OCI-LY7 (cell line): ENCODE measurements at regions not wholly inside any gene's neighbourhood (a gene's known extent, or its start where the extent isn't known, plus 50 kb on each side); places are given as distances from the start of the nearest gene placed in this dataset.

Source experiments
- BruUV-seq: library from RNA; stranded (reverse); fragments of 400-500 nt; replicated peaks from 2 replicates; lab custom pipeline; 2021; lab: Mats Ljungman, UMichigan
- CTCF ChIA-PET: fragments of 300-600 bp; sonication (Branson Sonifier 250); formaldehyde crosslinking; loops from one replicate; lab custom pipeline; 2022; ENCODE audit warnings: antibody characterized with exemption; ENCODE audit not compliant: unreplicated experiment; lab: Charles Lee
- POLR2A ChIA-PET: fragments of 300-600 bp; sonication (Branson Sonifier 250); formaldehyde crosslinking; loops from one replicate; lab custom pipeline; 2022; ENCODE audit warnings: antibody characterized with exemption; lab: Charles Lee
- DNase-seq: peaks from one replicate; pipeline ENCODE4 v3.0.0-alpha.2; 2015; ENCODE audit warnings: low spot score
- H2AFZ ChIP-seq: fragments of 200-600 bp; sonication (generic), shearing (Covaris generic); 2 replicates; pipeline ENCODE4 v1.6.1; 2014; ENCODE audit warnings: mild to moderate bottlenecking, antibody characterized with exemption, low read length, moderate library complexity
- H3K27ac ChIP-seq: fragments of 200-600 bp; sonication (generic); 2 replicates; pipeline ENCODE4 v1.5.1; 2014; ENCODE audit warnings: mixed run types, low read depth, mild to moderate bottlenecking, moderate library complexity, low read length, inconsistent platforms; ENCODE audit not compliant: poor library complexity, severe bottlenecking
- H3K36me3 ChIP-seq: fragments of 200-600 bp; sonication (generic); 2 replicates; pipeline ENCODE4 v1.6.1; 2014; ENCODE audit warnings: mild to moderate bottlenecking, antibody characterized with exemption, low read length, moderate library complexity, mixed read lengths; ENCODE audit not compliant: insufficient read depth
- H3K4me1 ChIP-seq: fragments of 200-600 bp; sonication (generic); 2 replicates; pipeline ENCODE4 v1.5.1; 2014; ENCODE audit warnings: mild to moderate bottlenecking, low read length; ENCODE audit not compliant: insufficient read depth, poor library complexity, severe bottlenecking
- H3K4me2 ChIP-seq: fragments of 200-600 bp; sonication (generic); 2 replicates; pipeline ENCODE4 v1.6.1; 2014; ENCODE audit warnings: mild to moderate bottlenecking, low read length
- H3K4me3 ChIP-seq: fragments of 200-600 bp; sonication (generic); 2 replicates; pipeline ENCODE4 v1.5.1; 2014; ENCODE audit warnings: mild to moderate bottlenecking, low read depth, low read length; ENCODE audit not compliant: poor library complexity, severe bottlenecking
- H3K79me2 ChIP-seq: fragments of 200-600 bp; sonication (generic); 2 replicates; pipeline ENCODE4 v1.6.1; 2016; ENCODE audit warnings: low read depth, mild to moderate bottlenecking, low read length, moderate library complexity, mixed read lengths; ENCODE audit not compliant: insufficient read depth
- H3K9me2 ChIP-seq: fragments of 200-600 bp; sonication (generic); 2 replicates; pipeline ENCODE4 v1.6.1; 2016; ENCODE audit warnings: mild to moderate bottlenecking, low read length, mixed read lengths; ENCODE audit not compliant: insufficient read depth
- H3K9me3 ChIP-seq: fragments of 200-600 bp; sonication (generic); 2 replicates; pipeline ENCODE4 v1.6.1; 2014; ENCODE audit warnings: mild to moderate bottlenecking, mixed run types, low read length, mixed read lengths
- H4K20me1 ChIP-seq: fragments of 200-600 bp; sonication (generic); 2 replicates; pipeline ENCODE4 v1.6.1; 2014; ENCODE audit warnings: mild to moderate bottlenecking, antibody characterized with exemption, low read length, moderate library complexity, mixed read lengths; ENCODE audit not compliant: insufficient read depth
- EZH2phosphoT487 ChIP-seq: fragments of 200-600 bp; sonication (generic); IDR thresholded peaks from 2 replicates; pipeline ENCODE4 v1.6.1; 2018; ENCODE audit warnings: low read depth, borderline replicate concordance, mild to moderate bottlenecking, mixed run types, antibody characterized with exemption, low read length, moderate library complexity, mixed read lengths
- intact Hi-C: fragments of 100-400 bp; cut with micrococcal nuclease; formaldehyde crosslinking; loops from one replicate; pipeline ENCODE4 v1.10.0; 2022; ENCODE audit not compliant: unreplicated experiment
- TF ChIP-seq, protein P1 (sequence below): fragments of 200-600 bp; sonication (generic); conservative IDR thresholded peaks from 2 replicates; pipeline ENCODE4 v1.5.1; 2014; ENCODE audit warnings: mild to moderate bottlenecking, antibody characterized with exemption, low read length, moderate library complexity, mixed read lengths

- Histone ChIP-seq H4K20me1 (no peaks in the 10 kb centered on the region), H3K36me3 (no peaks in the 10 kb centered on the region), H3K9me3 (no peaks in the 10 kb centered on the region), H3K4me1 (no peaks in the 10 kb centered on the region), H3K27ac (no peak overlapping the region), H2AFZ (no peak overlapping the region), H3K9me2 (no peaks in the 10 kb centered on the region), H3K4me3 (no peak overlapping the region), H3K4me2 (no peak overlapping the region), H3K79me2 (no peaks in the 10 kb centered on the region)
- BruUV-seq = no TSS peak
- intact Hi-C loops = no loop called here
- no peak for DNase-seq
- ChIA-PET POLR2A (no interaction called here), CTCF (no interaction called here)
- TF ChIP-seq, protein P1, sequence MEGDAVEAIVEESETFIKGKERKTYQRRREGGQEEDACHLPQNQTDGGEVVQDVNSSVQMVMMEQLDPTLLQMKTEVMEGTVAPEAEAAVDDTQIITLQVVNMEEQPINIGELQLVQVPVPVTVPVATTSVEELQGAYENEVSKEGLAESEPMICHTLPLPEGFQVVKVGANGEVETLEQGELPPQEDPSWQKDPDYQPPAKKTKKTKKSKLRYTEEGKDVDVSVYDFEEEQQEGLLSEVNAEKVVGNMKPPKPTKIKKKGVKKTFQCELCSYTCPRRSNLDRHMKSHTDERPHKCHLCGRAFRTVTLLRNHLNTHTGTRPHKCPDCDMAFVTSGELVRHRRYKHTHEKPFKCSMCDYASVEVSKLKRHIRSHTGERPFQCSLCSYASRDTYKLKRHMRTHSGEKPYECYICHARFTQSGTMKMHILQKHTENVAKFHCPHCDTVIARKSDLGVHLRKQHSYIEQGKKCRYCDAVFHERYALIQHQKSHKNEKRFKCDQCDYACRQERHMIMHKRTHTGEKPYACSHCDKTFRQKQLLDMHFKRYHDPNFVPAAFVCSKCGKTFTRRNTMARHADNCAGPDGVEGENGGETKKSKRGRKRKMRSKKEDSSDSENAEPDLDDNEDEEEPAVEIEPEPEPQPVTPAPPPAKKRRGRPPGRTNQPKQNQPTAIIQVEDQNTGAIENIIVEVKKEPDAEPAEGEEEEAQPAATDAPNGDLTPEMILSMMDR = no peak
- TF ChIP-seq EZH2phosphoT487 = no peak
Observed at GRCh38 chr1:94697839-94698238, 122.3 kb upstream of the SLC44A3 start.

- DNase-seq = no peak
- no peaks in the 10 kb centered on the region for H4K20me1 ChIP-seq
- no peaks in the 10 kb centered on the region for H3K4me1 ChIP-seq
- H3K27ac ChIP-seq = no peak overlapping the region
- H3K4me3 ChIP-seq = no peak overlapping the region
- H2AFZ ChIP-seq = no peak overlapping the region
- POLR2A ChIA-PET = interaction anchor here (0.7 kb wide), 1 partner anchor 204 kb away, joined by 3 read pairs; no protein-coding TSS in a partner anchor
- no TSS peak for BruUV-seq
- H3K36me3 ChIP-seq = no peaks in the 10 kb centered on the region
- no peaks in the 10 kb centered on the region for H3K9me2 ChIP-seq
- no peak overlapping the region for H3K4me2 ChIP-seq
- CTCF ChIA-PET = no interaction called here
- no peaks in the 10 kb centered on the region for H3K9me3 ChIP-seq
- H3K79me2 ChIP-seq = no peaks in the 10 kb centered on the region
- TF ChIP-seq, protein P1 = no peak
- no peak for TF ChIP-seq EZH2phosphoT487
- intact Hi-C loops = no loop called here
Observed at GRCh38 chr1:94694226-94694915, 125.8 kb upstream of the SLC44A3 start.

- Histone ChIP-seq H3K4me1 (no peaks in the 10 kb centered on the region), H3K27ac (no peak overlapping the region), H3K4me2 (no peak overlapping the region), H2AFZ (no peak overlapping the region), H3K4me3 (no peak overlapping the region), H3K79me2 (no peaks in the 10 kb centered on the region), H3K9me3 (no peaks in the 10 kb centered on the region), H3K9me2 (no peaks in the 10 kb centered on the region), H4K20me1 (no peaks in the 10 kb centered on the region), H3K36me3 (no peaks in the 10 kb centered on the region)
- no TSS peak for BruUV-seq
- no peak for TF ChIP-seq EZH2phosphoT487
- TF ChIP-seq, protein P1 = no peak
- POLR2A ChIA-PET = no interaction called here
- no peak for DNase-seq
- CTCF ChIA-PET = no interaction called here
- intact Hi-C loops = no loop called here
Observed at GRCh38 chr1:94693435-94693834, 126.7 kb upstream of the SLC44A3 start.
